ENCODE measurements at regions not wholly inside any gene's neighbourhood (a gene's known extent, or its start where the extent isn't known, plus 50 kb on each side); places are given as distances from the start of the nearest gene placed in this dataset.

- DNase-seq, result no peak
Measured at GRCh38 chr20:52619671-52620070, 352.5 kb upstream of the TSHZ2 start.

GRCh38 chr20:52619101-52619500 is 353.1 kb upstream of the TSHZ2 start:
- DNase-seq, result no peak

- DNase-seq, result no peak
Measured at GRCh38 chr20:52616629-52617028, 355.5 kb upstream of the TSHZ2 start.

GRCh38 chr20:52614051-52614863 is 357.9 kb upstream of the TSHZ2 start:
- DNase-seq, result no peak

GRCh38 chr20:52612046-52612632 is 360.0 kb upstream of the TSHZ2 start:
- DNase-seq, result no peak

GRCh38 chr20:52610749-52611148 is 361.4 kb upstream of the TSHZ2 start:
- no peak for DNase-seq

GRCh38 chr20:52601295-52601971 is 370.7 kb upstream of the TSHZ2 start:
- no peak for DNase-seq

- no peak for DNase-seq
Measured at GRCh38 chr20:52596256-52596655, 375.9 kb upstream of the TSHZ2 start.

- no peak for DNase-seq
Measured at GRCh38 chr20:52595518-52595917, 376.6 kb upstream of the TSHZ2 start.

- DNase-seq, result no peak
Measured at GRCh38 chr20:52593654-52594053, 378.5 kb upstream of the TSHZ2 start.

GRCh38 chr20:52592567-52592966 is 379.6 kb upstream of the TSHZ2 start:
- DNase-seq, result no peak

- no peak for DNase-seq
Measured at GRCh38 chr20:52590100-52590499, 382.1 kb upstream of the TSHZ2 start.

- no peak for DNase-seq
Measured at GRCh38 chr20:52589251-52589812, 382.8 kb upstream of the TSHZ2 start.

GRCh38 chr20:52586660-52587059 is 385.5 kb upstream of the TSHZ2 start:
- DNase-seq, result no peak

GRCh38 chr20:52585333-52585732 is 386.8 kb upstream of the TSHZ2 start:
- DNase-seq, result no peak

GRCh38 chr20:52578559-52578958 is 387.0 kb upstream of the ZFP64 start:
- DNase-seq, result no peak

GRCh38 chr20:52577696-52578095 is 386.1 kb upstream of the ZFP64 start:
- DNase-seq, result no peak

GRCh38 chr20:52572687-52573086 is 381.1 kb upstream of the ZFP64 start:
- DNase-seq, result no peak

GRCh38 chr20:52569201-52569600 is 377.6 kb upstream of the ZFP64 start:
- DNase-seq, result no peak

GRCh38 chr20:52565614-52566013 is 374.0 kb upstream of the ZFP64 start:
- DNase-seq, result no peak

GRCh38 chr20:52564594-52564993 is 373.0 kb upstream of the ZFP64 start:
- DNase-seq, result no peak

GRCh38 chr20:52552181-52552872 is 360.7 kb upstream of the ZFP64 start:
- no peak for DNase-seq

- DNase-seq, result no peak
Measured at GRCh38 chr20:52542131-52542530, 350.6 kb upstream of the ZFP64 start.
